GDM1 (cell line): ENCODE measurements at regions not wholly inside any gene's neighbourhood (a gene's known extent, or its start where the extent isn't known, plus 50 kb on each side); places are given as distances from the start of the nearest gene placed in this dataset.
"Not testable (repeated sequence)": the region's sequence is repeated elsewhere in the genome, so short reads cannot be mapped to it uniquely, and the experiment has no call there.

ENCODE experiments used
- DNase-seq: peaks from one replicate; lab custom pipeline; 2025; lab: John Stamatoyannopoulos, UW

DNA sequence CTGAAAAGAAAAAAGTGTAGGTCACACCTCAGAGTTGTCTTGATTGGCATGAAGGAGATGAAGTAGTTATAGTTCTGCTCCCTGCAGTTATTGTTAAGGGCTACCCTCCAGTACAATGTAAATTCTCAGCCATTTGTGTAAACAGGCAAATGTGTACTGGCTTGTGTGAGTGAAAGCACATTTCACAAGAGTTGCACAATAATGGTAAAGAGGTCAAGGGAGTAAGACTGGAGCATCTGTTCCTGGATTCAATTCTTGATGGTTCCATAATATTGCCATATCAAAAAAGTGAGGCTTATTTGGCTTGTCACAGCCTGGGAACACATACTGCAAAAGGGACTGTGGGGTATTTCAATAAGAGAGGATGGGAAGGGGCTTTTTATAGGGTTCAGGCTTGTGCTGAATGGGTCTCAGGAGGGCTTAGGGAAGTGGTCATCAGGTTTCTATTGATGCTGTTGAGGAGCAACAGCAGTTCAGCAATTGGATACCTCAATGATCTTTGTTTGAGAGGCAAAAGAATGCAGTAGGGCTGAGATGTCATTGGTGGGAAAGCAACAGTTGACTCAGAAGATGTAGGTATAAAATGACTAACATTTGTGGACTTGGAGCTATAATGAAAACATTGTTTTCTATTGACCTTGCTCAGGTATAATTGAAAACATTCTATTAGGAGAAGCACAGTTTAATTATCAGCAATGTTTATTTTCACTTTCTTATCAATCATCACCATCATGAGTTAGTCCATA is 402.6 kb downstream of the BCKDHB start:
- DNase-seq = no peak

DNA sequence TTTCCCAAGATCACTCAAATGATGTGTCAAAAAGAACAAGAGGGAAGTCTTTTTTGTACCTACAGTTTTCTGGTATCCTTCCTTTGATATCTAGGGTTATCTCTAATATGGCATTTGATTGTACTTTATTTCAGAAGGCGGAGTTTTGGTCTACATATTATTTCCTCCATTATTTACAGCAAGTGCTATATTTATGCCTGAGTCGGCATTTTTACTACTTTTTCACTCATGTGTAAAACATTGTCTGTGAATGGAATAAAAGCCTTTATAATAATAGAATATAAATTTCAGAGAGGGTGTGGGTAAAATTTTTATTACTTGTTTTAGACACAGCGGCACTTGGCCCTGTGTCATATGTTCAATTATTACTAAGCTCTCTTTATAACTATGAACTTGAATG is 398.4 kb downstream of the BCKDHB start:
- DNase-seq = no peak

- DNase-seq = no peak
Observed at GRCh38 chr6:80503660-80504059, 397.2 kb downstream of the BCKDHB start.

GRCh38 chr6:80502871-80503270 is 396.4 kb downstream of the BCKDHB start:
- no peak for DNase-seq

DNA sequence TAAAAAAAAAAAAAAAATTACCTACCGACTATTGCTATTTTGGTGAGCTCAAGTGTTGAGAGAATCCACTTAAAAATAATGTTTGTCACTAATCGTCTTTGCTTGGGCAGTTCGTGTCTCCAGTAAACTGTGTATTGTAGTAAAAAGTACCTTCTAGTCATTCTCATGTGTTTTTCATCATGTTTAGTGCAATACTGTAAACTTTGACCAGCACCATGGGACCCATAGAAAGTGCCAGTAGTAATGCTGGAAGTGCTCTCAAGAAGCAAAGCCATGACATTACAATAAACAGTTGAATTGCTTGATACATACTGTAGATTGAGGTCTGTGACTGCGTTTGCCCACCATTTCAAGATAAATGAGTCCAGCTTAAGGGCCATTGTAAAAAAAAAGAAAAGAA is 395.2 kb downstream of the BCKDHB start:
- no peak for DNase-seq

DNA sequence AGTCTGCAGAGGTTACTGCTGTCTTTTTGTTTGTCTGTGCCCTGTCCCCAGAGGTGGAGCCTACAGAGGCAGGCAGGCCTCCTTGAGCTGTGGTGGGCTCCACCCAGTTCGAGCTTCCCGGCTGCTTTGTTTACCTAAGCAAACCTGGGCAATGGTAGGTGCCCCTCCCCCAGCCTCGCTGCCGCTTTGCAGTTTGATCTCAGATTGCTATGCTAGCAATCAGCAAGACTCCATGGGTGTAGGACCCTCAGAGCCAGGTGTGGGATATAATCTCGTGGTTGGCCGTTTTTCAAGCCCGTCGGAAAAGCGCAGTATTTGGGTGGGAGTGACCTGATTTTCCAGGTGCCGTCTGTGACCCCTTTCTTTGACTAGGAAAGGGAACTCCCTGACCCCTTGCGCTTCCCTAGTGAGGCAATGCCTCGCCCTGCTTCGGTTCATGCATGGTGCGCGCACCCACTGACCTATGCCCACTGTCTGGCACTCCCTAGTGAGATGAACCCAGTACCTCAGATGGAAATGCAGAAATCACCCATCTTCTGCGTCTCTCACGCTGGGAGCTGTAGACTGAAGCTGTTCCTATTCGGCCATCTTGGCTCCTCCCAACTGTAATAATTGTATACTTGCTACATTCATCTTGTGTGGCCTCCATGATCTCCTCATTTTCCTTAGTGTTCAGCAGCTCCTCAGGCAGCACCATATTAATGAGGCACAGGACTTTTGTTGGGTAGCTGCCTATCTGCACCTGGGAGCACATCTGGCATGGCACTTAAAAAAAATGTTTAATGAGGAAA is 391.4 kb downstream of the BCKDHB start:
- not testable (repeated sequence) for DNase-seq

- DNase-seq = no peak
Observed at GRCh38 chr6:80489911-80490635, 383.6 kb downstream of the BCKDHB start.

DNA sequence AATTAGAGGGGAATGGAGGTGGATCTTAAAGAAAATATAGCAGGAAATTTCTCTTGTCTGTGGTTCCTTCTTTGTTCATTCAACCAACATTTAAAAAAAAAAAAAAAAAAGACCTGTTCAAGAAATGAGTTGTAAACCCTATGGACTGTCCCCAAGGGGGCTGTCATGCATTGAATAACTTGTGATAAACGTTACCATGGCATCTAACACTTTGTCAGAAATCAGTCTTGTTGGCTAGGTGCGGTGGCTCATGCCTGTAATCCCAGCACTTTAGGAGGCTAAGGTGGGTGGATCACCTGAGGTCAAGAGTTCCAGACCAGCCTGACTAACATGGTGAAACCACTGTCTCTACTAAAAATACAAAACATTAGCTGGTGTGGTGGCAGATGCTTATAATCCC is 381.7 kb downstream of the BCKDHB start:
- no peak for DNase-seq

DNA sequence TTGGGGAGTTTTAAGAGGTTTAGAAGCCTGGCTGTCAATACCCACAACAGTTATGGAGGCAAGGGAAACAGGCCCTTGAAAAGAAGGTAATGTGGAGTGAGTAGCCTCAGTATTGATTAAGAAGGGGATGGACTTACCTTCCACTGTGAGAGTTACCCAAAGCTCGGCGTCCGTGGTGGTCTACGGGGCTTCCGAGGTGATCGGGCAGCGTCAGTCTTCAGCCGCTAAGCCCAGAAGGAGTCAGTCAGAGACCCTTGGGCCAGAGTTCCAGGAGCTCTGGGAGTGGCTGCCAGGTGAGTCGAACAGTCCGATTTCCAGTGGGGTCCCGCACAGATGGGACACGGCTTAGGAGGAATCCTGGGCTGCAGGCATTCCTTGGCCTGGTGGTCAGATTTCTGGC is 379.0 kb downstream of the BCKDHB start:
- not testable (repeated sequence) for DNase-seq

GRCh38 chr6:80482056-80482455 is 375.6 kb downstream of the BCKDHB start:
- DNase-seq = no peak

DNA sequence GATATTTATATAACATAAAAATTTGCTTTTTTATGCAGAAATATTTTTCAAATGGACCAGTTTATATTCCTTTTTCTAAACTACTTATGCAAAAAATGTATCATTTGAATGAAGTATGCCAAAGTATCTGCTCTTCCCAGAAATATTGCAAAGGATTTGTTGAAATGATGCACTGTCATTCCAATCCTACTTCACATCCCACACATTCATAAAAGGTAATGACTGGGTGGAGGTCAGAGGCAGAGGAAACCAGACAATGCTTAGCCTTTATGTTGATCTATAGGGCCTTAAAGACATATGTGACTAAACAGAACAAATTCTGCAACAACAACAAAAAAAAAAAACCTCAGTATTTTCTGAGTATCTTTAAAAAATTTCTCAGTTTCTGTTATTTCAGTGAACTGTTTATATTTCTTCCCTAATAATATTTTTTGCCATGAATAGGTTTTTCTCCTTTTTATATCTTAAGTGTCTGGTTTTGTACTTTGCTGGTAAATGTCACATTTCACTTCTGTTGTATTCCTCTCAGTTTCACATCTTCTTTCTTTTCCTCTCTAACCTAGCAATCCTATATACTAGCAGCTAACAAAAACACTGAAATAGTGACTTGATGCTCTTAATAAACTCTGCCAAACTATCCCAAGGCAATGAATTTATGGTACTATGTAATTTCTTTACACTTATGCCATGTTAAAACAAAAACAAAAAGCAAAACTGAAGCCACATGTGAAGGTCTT is 374.1 kb downstream of the BCKDHB start:
- no peak for DNase-seq

- DNase-seq = no peak
Observed at GRCh38 chr6:80478030-80478429, 371.6 kb downstream of the BCKDHB start.

GRCh38 chr6:80477591-80477990 is 371.1 kb downstream of the BCKDHB start:
- DNase-seq = no peak

DNA sequence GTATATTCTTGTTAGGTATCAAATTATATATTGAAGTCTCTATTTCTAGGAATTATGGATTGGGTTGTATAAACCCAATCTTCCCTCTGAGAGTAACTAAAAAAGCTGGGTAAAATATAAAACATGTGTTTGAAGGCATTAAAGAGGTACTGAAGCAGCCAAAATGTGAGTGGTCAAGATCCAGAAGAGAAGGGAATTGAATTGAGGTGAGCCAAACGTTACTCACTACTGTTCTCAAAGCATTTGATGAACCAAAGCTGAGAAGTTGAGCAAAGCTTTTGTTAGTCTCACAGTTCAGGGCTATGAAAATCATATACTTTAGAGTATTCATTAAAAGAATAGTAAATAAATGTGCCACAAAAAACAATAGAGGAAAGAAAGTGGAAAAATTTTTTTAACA is 365.8 kb downstream of the BCKDHB start:
- no peak for DNase-seq

DNA sequence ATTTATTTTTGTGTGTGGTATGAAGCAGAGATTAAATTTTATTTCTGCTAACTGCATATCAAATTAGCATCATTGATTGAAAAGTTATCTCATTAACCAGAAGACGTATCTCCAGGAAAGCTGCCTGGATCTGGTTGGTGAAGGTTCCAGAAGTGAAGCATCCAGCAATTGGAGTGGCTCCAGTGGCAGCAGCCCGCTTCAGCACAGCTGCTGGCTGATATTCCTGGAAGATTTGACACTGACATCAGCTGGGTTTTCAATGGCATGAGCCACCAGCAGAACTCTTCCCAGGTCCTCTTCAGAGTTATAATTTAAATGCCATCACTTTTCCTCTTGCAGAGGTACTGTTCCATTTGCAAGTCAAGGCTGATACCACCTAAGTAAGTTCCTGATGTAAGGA is 363.5 kb downstream of the BCKDHB start:
- DNase-seq = no peak

GRCh38 chr6:80468398-80468797 is 361.9 kb downstream of the BCKDHB start:
- no peak for DNase-seq

DNA sequence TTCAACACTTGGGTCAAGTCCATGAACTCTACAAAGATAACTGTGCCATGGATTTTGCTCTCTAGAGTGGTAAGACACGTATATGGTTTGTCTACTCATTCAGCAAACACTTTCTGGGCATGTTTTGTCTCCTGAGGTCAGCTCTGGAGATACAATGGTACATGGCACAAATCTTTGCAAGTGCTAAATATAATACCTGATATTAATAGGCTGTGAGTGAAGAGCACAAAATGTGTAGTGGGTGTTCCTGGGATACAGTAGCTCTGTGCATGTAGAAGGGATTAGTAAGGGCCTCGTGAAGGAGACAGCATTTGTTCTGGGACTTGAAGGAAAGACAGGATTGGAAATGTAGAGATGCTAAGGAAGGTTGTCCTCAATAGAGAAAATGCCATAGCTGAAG is 360.9 kb downstream of the BCKDHB start:
- DNase-seq = no peak

- no peak for DNase-seq
Observed at GRCh38 chr6:80466981-80467380, 360.5 kb downstream of the BCKDHB start.

- no peak for DNase-seq
Observed at GRCh38 chr6:80465513-80465912, 359.0 kb downstream of the BCKDHB start.

DNA sequence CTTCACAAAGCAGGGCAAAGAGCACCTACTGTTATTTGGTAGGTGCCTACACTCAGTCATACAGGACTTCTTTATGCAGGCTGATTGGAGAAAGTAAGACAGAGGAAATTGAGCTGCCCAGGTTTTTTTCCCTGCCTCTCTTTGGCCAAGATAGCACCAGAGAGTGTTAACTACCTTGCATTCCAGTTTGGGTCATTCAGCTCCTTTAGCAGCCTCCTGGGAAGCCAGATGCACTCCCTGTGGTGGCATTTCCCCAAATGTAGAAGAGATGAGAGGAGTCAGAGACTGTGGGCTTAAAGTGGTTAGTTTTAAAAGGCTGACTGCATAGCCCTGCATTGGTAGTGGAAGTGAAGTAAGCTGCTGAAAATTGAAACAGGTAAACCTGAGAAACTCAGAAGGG is 358.4 kb downstream of the BCKDHB start:
- no peak for DNase-seq

DNA sequence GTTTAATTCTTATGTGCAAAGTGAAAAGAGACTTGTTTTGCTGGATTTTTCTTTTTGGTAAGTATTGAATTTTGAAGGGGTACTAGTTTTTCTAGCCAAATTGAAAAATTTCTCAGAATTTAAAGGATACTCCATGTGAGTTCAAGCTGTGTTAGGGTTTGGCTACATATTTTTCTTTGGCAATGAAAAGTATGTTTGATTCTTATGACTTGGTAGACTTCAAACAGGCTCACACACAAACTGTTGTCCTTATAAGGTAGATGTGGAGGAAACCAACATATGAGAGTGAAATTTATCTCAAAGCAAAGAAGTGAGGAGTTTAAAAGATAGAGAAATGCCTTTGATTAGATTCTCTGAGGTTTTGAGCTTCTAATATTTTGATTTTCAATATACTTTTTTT is 356.7 kb downstream of the BCKDHB start:
- no peak for DNase-seq

- no peak for DNase-seq
Observed at GRCh38 chr6:80460257-80460865, 353.9 kb downstream of the BCKDHB start.
